ENCODE measurements at regions not wholly inside any gene's neighbourhood (a gene's known extent, or its start where the extent isn't known, plus 50 kb on each side); places are given as distances from the start of the nearest gene placed in this dataset.

DNA sequence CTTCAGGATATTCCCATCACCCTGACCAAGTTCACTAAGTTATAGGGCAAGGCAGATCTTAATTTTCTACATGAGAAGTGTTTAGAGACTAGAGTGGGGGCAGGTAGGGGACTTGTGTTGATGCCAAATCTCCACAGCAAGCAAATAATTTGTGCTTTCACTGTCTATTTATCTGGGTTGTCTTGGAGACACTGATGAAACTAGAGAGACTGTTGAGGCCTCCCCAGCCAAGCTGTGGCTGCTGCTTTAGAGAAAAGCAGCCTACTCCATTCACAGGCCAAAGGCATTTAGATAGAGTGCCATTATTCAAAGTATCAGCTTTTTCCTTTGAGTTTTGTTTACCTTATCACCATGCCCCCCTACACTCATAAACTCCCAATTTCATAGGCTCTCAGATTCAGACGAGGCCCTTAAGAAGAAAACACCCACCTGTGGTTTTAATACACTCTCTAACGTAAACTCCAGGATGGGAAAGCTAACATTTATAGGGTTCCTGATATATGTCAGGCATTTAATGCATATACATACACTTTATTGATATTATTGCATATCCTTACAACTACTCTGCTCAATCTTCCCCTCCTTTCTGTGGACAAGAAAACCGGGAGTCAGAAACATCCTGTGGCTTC lies 130.4 kb upstream of the FOXB1 start:
- intact Hi-C loops (cut with DNase I): no loop called here
- TF ChIP-seq POLR2A (IDR thresholded peaks at IDR 0.05): no peak
- TF ChIP-seq, protein P1, sequence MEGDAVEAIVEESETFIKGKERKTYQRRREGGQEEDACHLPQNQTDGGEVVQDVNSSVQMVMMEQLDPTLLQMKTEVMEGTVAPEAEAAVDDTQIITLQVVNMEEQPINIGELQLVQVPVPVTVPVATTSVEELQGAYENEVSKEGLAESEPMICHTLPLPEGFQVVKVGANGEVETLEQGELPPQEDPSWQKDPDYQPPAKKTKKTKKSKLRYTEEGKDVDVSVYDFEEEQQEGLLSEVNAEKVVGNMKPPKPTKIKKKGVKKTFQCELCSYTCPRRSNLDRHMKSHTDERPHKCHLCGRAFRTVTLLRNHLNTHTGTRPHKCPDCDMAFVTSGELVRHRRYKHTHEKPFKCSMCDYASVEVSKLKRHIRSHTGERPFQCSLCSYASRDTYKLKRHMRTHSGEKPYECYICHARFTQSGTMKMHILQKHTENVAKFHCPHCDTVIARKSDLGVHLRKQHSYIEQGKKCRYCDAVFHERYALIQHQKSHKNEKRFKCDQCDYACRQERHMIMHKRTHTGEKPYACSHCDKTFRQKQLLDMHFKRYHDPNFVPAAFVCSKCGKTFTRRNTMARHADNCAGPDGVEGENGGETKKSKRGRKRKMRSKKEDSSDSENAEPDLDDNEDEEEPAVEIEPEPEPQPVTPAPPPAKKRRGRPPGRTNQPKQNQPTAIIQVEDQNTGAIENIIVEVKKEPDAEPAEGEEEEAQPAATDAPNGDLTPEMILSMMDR (IDR thresholded peaks at IDR 0.05): no peak
- H3K36me3 ChIP-seq: no peaks in the 10 kb centered on the region
- WGBS, 2 donors: 67 to 73% methylated on average over 3 of the region's 3 CpGs
- no peaks in the 10 kb centered on the region for H3K9me3 ChIP-seq
- no peak for DNase-seq
- H3K27ac ChIP-seq: no peak overlapping the region
- no peaks in the 10 kb centered on the region for H3K27me3 ChIP-seq
- no peaks in the 10 kb centered on the region for H3K4me1 ChIP-seq
- H3K4me3 ChIP-seq (replicated peaks in 1 of 3): no peak overlapping the region

- WGBS, 2 donors: 80 to 81% methylated on average over 5 of the region's 5 CpGs
- Histone ChIP-seq H3K4me3 (replicated peaks in 1 of 3) (no peak overlapping the region), H3K4me1 (no peaks in the 10 kb centered on the region), H3K9me3 (no peaks in the 10 kb centered on the region), H3K27me3 (no peaks in the 10 kb centered on the region), H3K36me3 (no peaks in the 10 kb centered on the region), H3K27ac (no peak overlapping the region)
- TF ChIP-seq, protein P1 (IDR thresholded peaks at IDR 0.05): no peak
- no peak for TF ChIP-seq POLR2A (IDR thresholded peaks at IDR 0.05)
- DNase-seq: no peak
- intact Hi-C loops (cut with DNase I): no loop called here
Observed at GRCh38 chr15:59867086-59867855, 136.8 kb upstream of the FOXB1 start.

DNA sequence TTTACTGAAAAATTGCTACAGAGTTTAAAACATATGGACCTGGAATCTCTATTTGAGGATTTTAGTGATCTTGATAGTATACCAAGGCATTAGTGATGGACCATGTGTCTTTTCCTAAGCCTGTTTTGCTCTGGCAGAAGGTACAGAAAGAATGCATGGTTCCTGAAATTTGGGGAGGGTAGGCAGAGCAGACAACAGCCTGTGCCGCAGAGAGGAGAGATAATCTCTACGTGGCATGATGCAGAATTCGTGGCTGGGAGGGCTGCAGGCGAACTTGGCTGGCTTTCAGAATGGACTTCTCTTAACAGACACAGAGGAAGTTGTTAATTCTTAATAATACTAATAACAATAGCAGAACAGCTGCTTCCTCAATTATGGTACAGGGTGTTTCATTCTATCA lies 137.5 kb upstream of the FOXB1 start:
- no peak overlapping the region for H3K27ac ChIP-seq
- WGBS, 2 donors: 48% methylated on average over 4 of the region's 4 CpGs
- H3K27me3 ChIP-seq: no peaks in the 10 kb centered on the region
- H3K9me3 ChIP-seq: no peaks in the 10 kb centered on the region
- no peaks in the 10 kb centered on the region for H3K36me3 ChIP-seq
- no peak overlapping the region for H3K4me3 ChIP-seq (replicated peaks in 1 of 3)
- no peaks in the 10 kb centered on the region for H3K4me1 ChIP-seq
- TF ChIP-seq POLR2A (IDR thresholded peaks at IDR 0.05): no peak
- TF ChIP-seq, protein P1 (IDR thresholded peaks at IDR 0.05): no peak
- intact Hi-C loops (cut with DNase I): no loop called here
- no peak for DNase-seq

GRCh38 chr15:59862191-59863155 lies 141.6 kb upstream of the FOXB1 start:
- H3K36me3 ChIP-seq: no peaks in the 10 kb centered on the region
- DNase-seq: no peak
- no peak for TF ChIP-seq POLR2A (IDR thresholded peaks at IDR 0.05)
- TF ChIP-seq, protein P1 (IDR thresholded peaks at IDR 0.05): no peak
- no peaks in the 10 kb centered on the region for H3K4me1 ChIP-seq
- no peaks in the 10 kb centered on the region for H3K9me3 ChIP-seq
- no peak overlapping the region for H3K27ac ChIP-seq
- no peaks in the 10 kb centered on the region for H3K27me3 ChIP-seq
- H3K4me3 ChIP-seq (replicated peaks in 1 of 3): no peak overlapping the region
- intact Hi-C loops (cut with DNase I): no loop called here
- 65 to 77% methylated on average over 9 of the region's 9 CpGs for WGBS, 2 donors
